AG09319 (cell line): ENCODE measurements at regions not wholly inside any gene's neighbourhood (a gene's known extent, or its start where the extent isn't known, plus 50 kb on each side); places are given as distances from the start of the nearest gene placed in this dataset.
"Not testable (repeated sequence)": the region's sequence is repeated elsewhere in the genome, so short reads cannot be mapped to it uniquely, and the experiment has no call there.

Experiments used
- DNase-seq: peaks from one replicate; pipeline ENCODE4 v3.0.0-alpha.2; 2010; ENCODE audit warnings: low read depth; ENCODE audit errors: extremely low read depth
- TF ChIP-seq, protein P1 (sequence below): IDR thresholded peaks from 2 replicates; pipeline ENCODE4 v1.5.1; 2011; ENCODE audit warnings: low read depth, mild to moderate bottlenecking, inconsistent platforms, low read length, moderate library complexity

DNA sequence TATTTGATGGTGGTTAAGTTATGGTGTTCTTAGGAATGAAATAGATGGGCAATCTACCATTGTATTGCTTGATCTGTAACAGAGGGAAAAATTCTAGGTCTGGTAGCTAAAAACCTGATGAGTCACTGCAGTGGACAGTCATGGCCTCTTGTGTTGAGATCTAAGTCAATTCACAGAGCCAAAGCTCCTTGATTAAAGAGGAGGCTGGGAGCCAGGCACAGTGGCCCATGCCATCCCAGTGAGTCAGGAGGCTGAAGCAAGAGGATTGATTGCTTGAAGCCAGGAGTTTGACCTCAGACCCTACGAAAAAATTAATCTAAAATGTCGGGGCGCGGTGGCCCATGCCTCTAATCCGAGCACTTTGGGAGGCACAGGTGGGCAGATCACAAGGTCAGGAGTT, 67.1 kb upstream of the KPNA3 start:
- DNase-seq: peak; percentile 79
- TF ChIP-seq, protein P1, sequence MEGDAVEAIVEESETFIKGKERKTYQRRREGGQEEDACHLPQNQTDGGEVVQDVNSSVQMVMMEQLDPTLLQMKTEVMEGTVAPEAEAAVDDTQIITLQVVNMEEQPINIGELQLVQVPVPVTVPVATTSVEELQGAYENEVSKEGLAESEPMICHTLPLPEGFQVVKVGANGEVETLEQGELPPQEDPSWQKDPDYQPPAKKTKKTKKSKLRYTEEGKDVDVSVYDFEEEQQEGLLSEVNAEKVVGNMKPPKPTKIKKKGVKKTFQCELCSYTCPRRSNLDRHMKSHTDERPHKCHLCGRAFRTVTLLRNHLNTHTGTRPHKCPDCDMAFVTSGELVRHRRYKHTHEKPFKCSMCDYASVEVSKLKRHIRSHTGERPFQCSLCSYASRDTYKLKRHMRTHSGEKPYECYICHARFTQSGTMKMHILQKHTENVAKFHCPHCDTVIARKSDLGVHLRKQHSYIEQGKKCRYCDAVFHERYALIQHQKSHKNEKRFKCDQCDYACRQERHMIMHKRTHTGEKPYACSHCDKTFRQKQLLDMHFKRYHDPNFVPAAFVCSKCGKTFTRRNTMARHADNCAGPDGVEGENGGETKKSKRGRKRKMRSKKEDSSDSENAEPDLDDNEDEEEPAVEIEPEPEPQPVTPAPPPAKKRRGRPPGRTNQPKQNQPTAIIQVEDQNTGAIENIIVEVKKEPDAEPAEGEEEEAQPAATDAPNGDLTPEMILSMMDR: no peak

DNA sequence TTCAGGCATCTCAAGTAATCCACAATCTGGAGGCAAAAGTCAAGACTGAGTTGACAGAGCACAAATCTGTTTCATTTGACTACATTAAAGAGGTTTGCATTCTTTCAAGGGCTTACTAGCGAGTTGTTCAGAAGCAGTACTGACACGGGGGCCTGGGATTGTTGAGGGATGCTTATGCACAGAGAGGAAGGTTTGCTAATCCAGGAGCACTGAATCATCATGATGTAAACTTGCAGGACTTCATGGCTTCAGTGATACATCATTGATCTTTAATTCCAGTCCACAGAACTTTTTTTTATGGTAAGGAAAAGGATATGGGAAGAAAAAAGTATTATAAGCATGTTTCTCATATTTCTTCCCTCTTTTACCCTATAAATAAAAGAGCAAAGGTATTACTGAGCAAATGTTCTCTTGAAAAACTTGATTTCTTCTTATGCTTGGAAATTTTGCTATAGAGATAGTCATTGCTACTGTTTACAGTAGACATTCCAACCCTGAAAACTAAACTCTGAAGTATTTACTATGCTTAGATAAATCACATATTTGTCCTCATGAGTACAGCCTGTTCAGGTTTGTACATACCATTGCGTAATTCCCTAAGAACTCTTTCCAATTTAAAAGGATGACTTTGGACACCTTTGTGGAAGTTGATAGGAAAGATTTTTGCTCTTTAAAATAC, 65.8 kb upstream of the KPNA3 start:
- peak; percentile 66 for DNase-seq
- TF ChIP-seq, protein P1: no peak

DNA sequence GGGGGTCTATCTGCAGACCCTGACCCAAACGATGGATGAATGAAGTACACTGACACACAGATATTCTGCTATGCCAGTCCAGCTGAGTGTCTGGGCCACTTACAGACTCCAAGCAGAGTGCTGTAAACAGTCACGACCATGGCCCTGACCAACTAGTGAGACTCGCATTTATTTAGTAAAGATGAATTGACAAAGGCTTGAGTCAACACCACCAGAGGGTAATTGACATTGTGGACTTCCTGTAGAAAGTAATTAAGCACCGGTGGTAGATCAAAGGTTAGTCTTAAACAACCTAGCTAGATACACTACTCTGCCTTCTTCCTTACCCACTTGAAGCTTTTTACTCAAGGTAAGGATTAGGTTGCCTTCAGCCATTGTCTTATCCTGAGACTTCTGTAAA, 63.4 kb upstream of the KPNA3 start:
- DNase-seq: no peak
- TF ChIP-seq, protein P1: no peak

DNA sequence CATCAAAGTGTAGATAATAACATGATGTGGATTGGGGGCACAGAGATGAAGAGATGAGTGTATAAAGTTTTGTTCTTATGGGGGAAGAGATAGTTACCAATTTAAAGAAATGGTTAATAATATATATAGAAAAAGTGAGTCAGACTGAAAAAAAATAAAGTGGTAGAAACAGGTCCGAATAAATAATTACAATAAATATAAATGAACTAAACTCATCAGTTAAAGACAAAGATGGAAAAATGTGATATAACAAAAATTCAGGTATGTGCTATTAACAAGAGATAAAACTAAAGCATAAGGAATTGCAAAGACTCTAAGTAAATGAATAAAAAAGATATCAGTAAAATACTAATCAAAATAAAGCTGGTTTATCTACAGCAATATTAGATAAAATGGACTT, 61.1 kb upstream of the KPNA3 start:
- TF ChIP-seq, protein P1: no peak
- no peak for DNase-seq

DNA sequence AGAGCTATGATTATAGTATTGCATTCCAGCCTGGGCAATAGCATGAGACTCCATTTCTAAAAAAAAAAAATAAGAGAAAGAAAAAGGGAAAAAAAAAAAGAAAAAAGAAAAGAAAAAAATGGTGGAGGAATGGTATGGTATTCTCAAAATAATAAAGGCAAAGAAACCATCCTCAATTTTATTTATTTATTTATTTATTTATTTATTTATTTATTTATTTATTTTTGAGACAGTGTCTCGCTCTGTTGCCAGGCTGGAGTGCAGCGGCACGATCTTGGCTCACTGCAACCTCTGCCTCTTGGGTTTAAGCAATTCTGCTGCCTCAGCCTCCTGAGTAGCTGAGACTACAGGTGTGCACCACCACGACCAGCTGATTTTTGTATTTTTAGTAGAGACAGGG, 60.0 kb upstream of the KPNA3 start:
- not testable (repeated sequence) for DNase-seq

DNA sequence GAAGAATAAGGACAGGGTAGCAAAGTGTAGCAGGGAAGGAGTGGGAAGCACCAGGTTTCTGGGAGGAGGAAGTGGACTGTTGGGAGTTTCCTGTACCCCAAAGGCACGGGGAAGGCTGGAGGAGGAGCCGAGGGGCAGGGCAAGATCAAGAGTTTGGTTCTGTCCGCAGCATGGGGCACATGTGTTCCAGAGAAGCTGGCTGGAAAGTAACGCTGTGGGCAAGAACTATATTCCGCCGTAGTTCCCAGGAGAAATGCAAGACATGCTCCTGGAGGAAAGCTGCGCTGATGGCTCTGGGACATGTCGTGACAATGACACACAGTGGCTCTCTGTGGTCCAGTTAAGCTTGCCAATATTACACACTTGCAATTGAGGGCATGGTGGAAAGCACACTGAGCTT, 51.7 kb upstream of the KPNA3 start:
- no peak for DNase-seq
- TF ChIP-seq, protein P1: no peak
